Epithelial cell of proximal tubule (primary cell): ENCODE measurements at regions not wholly inside any gene's neighbourhood (a gene's known extent, or its start where the extent isn't known, plus 50 kb on each side); places are given as distances from the start of the nearest gene placed in this dataset.

Experiments
- DNase-seq: peaks from one replicate; pipeline ENCODE4 v3.0.0-alpha.2; 2011; ENCODE audit warnings: low read depth
- H3K4me3 ChIP-seq: 2 replicates; pipeline ENCODE4 v1.5.1; 2011; ENCODE audit warnings: low read depth, mild to moderate bottlenecking, low read length
- CTCF ChIP-seq: conservative IDR thresholded peaks from 2 replicates; pipeline ENCODE4 v1.5.1; 2012; ENCODE audit warnings: low read depth, mild to moderate bottlenecking, low read length

GRCh38 chr18:64405161-64405560 lies 256.3 kb upstream of the LINC00305 start:
- no peak for DNase-seq
- H3K4me3 ChIP-seq, result no peak overlapping the region
- TF ChIP-seq CTCF, result no peak

- DNase-seq, result no peak
- no peak overlapping the region for H3K4me3 ChIP-seq
- TF ChIP-seq CTCF, result no peak
Measured at GRCh38 chr18:64403784-64404503, 255.1 kb upstream of the LINC00305 start.

- no peak overlapping the region for H3K4me3 ChIP-seq
- DNase-seq, result no peak
- TF ChIP-seq CTCF, result no peak
Measured at GRCh38 chr18:64402636-64403035, 253.7 kb upstream of the LINC00305 start.

DNA sequence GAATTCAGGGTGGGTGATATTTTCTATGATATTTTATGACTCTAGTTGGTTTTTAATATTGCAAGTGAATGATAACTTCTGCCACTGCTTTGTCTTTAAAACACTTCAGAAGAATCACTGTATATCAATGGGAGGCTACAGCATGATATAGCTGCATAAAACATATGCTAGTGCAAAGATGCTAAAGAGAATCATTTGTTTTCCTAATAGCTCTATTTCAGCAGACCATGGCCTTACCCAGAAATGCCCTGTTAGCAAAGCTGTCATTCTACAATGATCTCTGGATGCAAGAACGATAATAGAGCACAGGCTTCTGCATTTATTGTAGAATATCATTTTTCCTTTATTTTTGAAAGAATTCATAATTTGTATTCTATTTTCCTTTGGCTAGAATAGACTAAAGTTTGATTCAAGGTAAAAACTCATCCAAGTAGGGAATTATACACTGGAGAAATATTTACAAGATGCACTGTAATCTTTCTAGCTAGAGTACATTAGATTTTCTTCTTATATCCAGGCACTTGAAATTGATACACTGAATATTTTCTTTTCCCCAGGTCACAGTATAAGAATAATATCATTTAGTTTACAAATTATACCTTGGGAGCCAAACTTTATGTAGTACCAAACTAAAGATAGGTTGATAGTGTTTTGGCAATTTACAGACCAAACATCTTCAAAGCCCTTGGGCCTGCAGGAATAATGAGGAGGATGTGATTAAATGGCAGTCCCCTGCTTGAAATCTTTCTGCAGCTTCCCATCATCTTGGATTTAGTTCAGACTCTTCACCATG lies 252.6 kb upstream of the LINC00305 start:
- TF ChIP-seq CTCF, result no peak
- DNase-seq, result no peak
- no peak overlapping the region for H3K4me3 ChIP-seq

DNA sequence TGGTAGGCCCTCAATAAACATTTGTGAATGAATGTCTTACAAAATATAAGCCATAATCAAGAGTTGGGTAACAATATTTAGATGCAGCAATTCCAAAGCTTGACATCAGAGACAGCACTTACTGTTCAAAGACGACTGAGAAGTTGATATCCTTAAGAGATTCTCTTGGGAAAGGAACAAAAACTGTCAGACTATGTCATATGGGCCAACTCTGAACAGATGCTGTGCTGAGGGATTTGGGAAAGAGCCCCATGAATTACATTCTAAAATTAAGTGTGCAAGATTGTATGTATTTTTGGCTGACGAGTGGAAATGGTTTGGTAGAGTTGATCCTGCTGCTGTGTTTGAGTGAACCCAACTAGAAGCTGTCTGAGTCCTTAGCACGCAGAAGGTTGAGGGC lies 250.7 kb upstream of the LINC00305 start:
- H3K4me3 ChIP-seq, result no peak overlapping the region
- TF ChIP-seq CTCF, result no peak
- no peak for DNase-seq

DNA sequence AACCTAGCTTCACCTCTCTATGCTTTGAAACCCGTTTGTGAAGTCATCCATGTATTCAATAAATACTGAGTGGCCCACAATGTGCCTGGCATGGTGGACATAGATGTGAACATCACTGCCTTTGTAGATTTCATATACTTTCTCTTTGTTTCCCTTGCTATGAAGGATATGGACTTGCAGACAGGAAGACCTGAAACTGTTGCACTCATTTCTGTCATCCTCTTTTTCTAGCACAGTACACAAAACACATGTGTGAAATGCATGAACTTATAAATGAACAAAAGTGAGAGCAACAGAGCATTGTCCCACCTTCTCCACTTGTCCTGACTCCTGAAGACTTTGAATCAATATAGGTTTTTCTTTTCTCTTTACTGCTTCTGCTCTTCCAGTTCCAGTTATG lies 249.4 kb upstream of the LINC00305 start:
- no peak for DNase-seq
- H3K4me3 ChIP-seq, result no peak overlapping the region
- no peak for TF ChIP-seq CTCF
